ENCODE measurements at regions not wholly inside any gene's neighbourhood (a gene's known extent, or its start where the extent isn't known, plus 50 kb on each side); places are given as distances from the start of the nearest gene placed in this dataset.

DNA sequence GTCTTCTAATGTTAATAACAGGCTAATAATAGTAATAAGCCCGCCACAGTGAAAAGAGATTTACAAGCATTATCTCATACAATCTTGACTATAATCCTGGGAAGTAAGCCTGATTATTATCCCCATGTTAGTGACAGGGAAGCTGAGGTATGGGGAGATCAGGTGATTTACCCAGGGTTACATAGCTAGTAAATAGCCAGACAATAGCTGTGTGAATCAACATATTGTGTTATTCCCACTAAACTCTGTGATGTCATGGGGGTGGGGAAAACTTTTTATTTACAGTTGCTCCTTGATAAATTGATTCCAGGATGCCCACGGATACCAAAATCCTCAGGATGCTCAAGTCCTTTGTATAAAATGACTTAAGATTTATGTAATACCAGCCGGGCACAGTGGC, 181.9 kb downstream of the LMO4 start:
- TF ChIP-seq CEBPB (IDR thresholded peaks at IDR 0.05; ENCODE audit: borderline replicate concordance in 1 of 2, low read depth in 2 of 2, low read length in 2 of 2) (no peak), ZNF274 (IDR thresholded peaks at IDR 0.05; ENCODE audit: insufficient read depth, insufficient read length) (no peak), SUZ12 (IDR thresholded peaks at IDR 0.05; ENCODE audit: unreplicated experiment) (no peak), CREM (IDR thresholded peaks at IDR 0.05; ENCODE audit: low read depth) (no peak)

Measured in GM12878 (cell line).